Dedifferentiated amniotic fluid mesenchymal stem cell (primary cell): ENCODE measurements at regions not wholly inside any gene's neighbourhood (a gene's known extent, or its start where the extent isn't known, plus 50 kb on each side); places are given as distances from the start of the nearest gene placed in this dataset.
"Not testable (repeated sequence)": the region's sequence is repeated elsewhere in the genome, so short reads cannot be mapped to it uniquely, and the experiment has no call there.

Experiments
- DNase-seq: peaks from one replicate; pipeline ENCODE4 v3.0.0-alpha.2; 2016; ENCODE audit errors: extremely low spot score

DNA sequence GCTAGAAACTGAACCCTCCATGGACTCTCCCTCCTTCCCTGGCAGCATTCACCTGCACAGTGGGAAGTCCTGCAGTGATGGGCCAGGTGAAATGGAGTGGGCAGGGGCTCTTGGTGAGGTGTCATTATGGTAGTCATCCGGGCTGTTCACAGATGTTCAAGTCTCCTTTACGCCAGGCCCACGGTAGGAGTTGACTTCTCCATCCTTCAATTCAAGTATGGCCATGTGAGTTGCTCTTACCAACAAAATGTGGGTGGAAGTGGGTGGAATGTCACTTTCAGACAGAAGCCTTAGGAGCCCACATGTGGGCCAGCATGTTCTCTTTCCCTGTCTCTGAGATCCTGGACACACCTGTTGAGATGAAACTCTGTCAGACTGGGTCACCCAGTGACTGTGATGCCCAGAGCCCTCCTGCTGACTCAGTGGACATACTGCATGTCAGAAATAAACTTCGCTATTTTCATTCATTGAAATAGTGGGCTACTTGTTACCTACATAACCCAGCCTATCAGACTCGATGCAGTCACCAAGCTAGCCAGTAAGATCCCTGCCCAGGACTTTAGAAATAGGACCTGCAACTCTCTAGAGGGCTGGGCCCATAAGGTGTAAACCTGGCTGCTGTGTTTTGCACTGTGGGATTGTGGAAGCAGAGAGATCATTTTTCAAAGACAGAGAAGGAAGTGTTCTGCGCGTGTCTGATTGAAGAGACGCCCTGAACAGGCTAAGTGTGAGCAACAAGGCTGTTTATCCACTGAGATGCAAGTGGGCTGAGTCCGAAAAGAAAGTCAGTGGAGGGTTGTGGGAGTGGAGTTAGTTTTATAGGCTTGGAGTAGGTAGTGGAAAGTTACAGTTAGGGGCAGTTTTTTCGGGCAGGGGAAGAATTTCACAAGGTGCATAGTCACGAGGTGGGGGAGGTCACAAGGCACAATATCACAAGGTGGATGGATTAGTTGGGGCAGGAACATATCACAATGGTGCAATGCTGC is 174.4 kb downstream of the TRIM43 start:
- not testable (repeated sequence) for DNase-seq

DNA sequence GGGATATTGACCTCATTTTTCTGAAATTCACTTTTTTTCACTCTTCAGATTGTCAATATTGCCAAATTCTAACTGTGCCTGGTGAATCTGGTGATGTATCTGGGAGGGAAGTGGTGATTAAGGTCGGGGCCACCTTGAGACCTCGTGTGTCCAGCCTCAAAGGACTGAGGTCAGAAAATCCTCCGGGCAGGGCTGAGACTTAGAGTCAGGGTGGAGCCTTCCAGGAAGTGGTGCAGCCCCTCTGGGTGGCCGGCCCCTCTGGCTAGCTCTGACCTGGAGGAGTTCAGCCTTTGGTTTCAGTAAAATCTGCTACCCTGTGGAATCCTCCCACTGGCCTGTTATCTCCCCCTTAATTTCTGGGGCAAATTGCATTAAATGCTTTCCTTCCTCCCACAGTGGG is 175.7 kb downstream of the TRIM43 start:
- not testable (repeated sequence) for DNase-seq

DNA sequence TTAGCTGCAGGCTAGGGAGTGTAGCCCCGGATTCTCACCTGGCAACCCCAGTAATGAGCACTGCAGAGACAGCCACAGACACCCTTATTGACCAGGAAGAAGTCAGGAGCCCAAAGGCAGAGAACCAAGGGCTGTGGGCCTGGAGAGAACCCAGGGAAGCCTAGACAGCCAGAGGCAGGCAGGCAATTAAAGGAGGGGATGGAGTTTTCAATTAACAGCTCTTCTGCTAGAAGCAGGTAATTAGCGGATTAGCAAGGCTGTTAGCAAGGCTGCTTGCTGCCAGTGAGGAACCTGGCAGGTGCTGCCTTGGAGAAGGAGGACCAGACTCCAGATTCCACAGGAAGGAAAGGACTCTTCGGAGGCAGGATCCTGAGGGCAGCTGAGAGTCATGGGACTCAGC is 176.1 kb downstream of the TRIM43 start:
- DNase-seq = not testable (repeated sequence)

DNA sequence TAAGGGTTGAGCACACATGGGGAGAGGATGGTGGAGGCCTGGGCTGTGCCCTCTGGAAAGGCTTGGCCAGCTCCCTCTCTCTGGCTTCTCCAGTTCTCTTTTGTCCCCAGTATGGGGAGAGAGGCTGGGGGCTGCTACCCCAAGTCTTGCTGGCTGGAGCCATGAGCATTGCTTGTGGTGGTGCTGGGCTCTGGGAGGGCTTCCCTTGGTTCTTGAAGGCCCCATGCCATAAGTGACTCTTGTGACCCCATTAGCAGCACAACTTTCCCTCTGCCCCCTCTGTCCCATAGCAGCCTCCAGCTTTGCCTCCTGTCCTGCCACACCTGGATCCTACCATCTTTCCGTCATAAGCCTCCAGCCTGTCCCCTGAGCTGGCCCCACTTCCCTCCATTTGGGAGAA is 177.5 kb downstream of the TRIM43 start:
- DNase-seq = not testable (repeated sequence)

DNA sequence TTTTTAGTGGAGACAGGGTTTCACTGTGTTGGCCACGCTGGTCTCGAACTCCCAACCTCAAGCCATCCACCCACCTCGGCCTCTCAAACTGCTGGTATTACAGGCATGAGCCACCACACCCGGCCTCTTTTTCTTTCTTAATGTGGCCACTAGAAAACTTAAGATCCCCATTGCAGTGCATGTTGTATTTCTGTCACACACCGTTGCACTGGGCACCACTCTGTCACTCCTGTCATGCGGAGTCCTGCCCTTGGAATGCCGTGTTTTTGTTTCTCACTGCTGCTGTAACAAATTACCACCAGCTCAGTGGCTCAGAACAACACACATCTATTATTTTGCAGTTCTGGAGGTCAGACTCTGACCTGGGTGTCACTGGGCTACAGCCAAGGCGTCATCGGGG is 178.9 kb downstream of the TRIM43 start:
- DNase-seq = not testable (repeated sequence)

DNA sequence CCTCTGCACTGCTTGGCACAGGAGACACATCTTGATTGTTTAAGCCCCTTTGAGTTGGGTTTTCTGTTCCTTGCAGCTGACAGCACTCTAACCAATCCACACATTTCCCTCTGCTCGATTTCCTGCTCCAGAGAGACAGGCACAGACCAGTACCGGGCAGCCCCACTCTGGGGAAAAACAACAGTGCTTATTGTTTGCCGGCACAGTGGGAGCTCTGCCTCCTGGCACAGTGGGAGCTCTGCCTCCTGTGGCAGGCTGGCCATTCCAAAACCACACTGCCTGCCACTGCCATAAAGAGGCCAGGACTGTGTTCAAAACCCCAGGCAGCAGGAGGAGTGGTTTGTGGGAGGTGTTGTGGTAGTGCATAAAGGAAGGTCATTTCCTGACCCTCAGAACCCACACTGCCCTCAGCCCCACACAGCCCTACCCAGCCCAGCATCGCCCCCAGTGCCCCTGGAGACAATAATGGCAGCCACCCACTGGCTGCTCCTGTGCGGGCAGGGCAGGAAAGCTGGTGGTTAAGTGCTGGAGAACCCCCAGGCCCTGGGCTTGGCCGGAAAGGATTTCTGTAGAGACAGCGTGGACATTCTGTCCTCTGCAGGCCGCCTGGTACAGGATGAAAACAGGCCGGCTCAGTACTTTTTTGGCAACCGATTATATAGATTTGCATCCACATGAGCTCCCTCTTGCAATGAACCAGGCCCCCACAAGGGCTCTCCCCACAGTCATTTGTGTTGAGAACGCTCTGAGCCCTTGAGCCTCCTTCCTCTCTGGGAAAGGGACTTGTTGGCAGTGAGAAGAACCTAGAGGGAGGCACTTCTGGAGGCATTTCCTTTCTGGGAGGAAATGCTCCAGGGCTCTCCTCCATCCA is 182.8 kb downstream of the TRIM43 start:
- not testable (repeated sequence) for DNase-seq

DNA sequence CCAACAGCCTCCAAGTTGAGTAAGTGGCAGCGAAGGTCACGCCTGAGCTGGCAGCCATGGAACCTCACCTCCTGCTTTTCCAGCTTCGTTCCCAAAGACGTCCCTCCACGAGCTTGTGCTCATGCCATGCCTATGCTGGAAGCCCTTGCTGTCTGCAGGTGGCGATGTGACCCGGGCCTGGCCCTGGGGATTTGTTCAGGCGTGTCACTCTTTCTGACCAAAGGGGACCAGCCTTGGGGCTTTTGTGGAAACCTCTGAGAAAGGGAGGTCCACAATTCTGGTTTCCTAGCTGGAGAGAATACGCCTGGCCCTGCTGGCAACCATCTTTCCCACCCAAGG is 183.4 kb downstream of the TRIM43 start:
- not testable (repeated sequence) for DNase-seq
